C4-2B (cell line): ENCODE measurements at regions not wholly inside any gene's neighbourhood (a gene's known extent, or its start where the extent isn't known, plus 50 kb on each side); places are given as distances from the start of the nearest gene placed in this dataset.
"Not testable (repeated sequence)": the region's sequence is repeated elsewhere in the genome, so short reads cannot be mapped to it uniquely, and the experiment has no call there.

Experiments used
- ZFX ChIP-seq: fragments of 450-650 bp; IDR thresholded peaks from 2 replicates; pipeline ENCODE4 v1.6.1; 2017
- TF ChIP-seq, protein P1 (sequence below): fragments of 450-650 bp; conservative IDR thresholded peaks from 2 replicates; pipeline ENCODE4 v1.5.1; 2017; ENCODE audit warnings: mild to moderate bottlenecking

DNA sequence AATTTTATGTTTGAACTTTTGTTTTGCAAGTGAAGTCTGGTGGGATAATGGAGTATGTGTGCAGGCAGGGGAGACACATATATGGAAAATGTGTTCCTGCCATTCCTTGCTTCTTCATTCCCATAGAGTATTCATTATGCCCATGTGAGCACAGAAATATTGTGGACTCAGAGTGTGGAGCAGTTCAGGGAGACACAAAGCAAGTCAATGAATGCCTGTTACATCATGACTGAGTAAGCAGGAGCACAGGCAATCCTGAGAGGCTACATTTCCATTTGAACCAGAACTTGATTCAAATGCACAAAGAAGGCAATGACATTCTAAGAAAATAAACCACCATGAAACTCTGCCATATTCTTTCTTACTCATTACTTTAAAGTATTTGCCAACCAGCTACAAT is 990.5 kb downstream of the PRIM2 start:
- TF ChIP-seq, protein P1, sequence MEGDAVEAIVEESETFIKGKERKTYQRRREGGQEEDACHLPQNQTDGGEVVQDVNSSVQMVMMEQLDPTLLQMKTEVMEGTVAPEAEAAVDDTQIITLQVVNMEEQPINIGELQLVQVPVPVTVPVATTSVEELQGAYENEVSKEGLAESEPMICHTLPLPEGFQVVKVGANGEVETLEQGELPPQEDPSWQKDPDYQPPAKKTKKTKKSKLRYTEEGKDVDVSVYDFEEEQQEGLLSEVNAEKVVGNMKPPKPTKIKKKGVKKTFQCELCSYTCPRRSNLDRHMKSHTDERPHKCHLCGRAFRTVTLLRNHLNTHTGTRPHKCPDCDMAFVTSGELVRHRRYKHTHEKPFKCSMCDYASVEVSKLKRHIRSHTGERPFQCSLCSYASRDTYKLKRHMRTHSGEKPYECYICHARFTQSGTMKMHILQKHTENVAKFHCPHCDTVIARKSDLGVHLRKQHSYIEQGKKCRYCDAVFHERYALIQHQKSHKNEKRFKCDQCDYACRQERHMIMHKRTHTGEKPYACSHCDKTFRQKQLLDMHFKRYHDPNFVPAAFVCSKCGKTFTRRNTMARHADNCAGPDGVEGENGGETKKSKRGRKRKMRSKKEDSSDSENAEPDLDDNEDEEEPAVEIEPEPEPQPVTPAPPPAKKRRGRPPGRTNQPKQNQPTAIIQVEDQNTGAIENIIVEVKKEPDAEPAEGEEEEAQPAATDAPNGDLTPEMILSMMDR: not testable (repeated sequence)
- TF ChIP-seq ZFX: not testable (repeated sequence)
